HEK293 (cell line): ENCODE measurements at regions not wholly inside any gene's neighbourhood (a gene's known extent, or its start where the extent isn't known, plus 50 kb on each side); places are given as distances from the start of the nearest gene placed in this dataset.

Experiments used
- SALL2 ChIP-seq: fragments of 450-650 bp; formaldehyde crosslinking; IDR thresholded peaks from 2 replicates; pipeline ENCODE4 v1.5.0; 2017; ENCODE audit warnings: missing biosample characterization, mild to moderate bottlenecking, missing genetic modification characterization, borderline replicate concordance
- TF ChIP-seq, protein P1 (sequence below): fragments of 450-650 bp; formaldehyde crosslinking; IDR thresholded peaks from 2 replicates; pipeline ENCODE4 v1.5.1; 2016; ENCODE audit warnings: missing biosample characterization, missing genetic modification characterization
- TF ChIP-seq, protein P2 (sequence below): fragments of 450-650 bp; formaldehyde crosslinking; IDR thresholded peaks from 2 replicates; pipeline ENCODE4 v1.5.1; 2016; ENCODE audit warnings: missing biosample characterization, missing genetic modification characterization, borderline replicate concordance
- TF ChIP-seq, protein P3 (sequence below): fragments of 450-650 bp; formaldehyde crosslinking; IDR thresholded peaks from 2 replicates; pipeline ENCODE4 v1.5.1; 2016; ENCODE audit warnings: missing biosample characterization, missing genetic modification characterization

DNA sequence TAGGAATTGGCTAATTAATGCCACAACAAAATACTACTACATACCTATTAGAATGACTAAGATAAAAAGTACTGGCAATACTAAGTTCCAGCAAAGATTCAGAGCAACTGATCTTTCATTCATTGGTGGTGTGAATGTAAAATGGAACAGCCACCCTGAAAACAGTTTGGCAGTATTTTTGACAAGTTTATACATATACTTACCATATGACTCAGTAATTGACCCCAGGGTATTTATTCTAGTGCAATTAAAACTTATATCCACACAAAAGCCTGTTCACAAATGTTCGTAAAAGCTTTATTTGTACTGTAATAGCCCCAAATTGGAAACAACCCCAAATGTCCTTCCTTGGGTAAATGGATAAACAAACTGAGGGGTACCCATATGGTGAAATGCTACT lies 270.8 kb upstream of the ACTBL2 start:
- no peak for TF ChIP-seq SALL2 (tag by site-specific recombination)
- TF ChIP-seq, protein P1, sequence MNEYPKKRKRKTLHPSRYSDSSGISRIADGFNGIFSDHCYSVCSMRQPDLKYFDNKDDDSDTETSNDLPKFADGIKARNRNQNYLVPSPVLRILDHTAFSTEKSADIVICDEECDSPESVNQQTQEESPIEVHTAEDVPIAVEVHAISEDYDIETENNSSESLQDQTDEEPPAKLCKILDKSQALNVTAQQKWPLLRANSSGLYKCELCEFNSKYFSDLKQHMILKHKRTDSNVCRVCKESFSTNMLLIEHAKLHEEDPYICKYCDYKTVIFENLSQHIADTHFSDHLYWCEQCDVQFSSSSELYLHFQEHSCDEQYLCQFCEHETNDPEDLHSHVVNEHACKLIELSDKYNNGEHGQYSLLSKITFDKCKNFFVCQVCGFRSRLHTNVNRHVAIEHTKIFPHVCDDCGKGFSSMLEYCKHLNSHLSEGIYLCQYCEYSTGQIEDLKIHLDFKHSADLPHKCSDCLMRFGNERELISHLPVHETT (tag by site-specific recombination) = no peak
- TF ChIP-seq, protein P2, sequence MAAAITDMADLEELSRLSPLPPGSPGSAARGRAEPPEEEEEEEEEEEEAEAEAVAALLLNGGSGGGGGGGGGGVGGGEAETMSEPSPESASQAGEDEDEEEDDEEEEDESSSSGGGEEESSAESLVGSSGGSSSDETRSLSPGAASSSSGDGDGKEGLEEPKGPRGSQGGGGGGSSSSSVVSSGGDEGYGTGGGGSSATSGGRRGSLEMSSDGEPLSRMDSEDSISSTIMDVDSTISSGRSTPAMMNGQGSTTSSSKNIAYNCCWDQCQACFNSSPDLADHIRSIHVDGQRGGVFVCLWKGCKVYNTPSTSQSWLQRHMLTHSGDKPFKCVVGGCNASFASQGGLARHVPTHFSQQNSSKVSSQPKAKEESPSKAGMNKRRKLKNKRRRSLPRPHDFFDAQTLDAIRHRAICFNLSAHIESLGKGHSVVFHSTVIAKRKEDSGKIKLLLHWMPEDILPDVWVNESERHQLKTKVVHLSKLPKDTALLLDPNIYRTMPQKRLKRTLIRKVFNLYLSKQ (tag by site-specific recombination) = no peak
- TF ChIP-seq, protein P3, sequence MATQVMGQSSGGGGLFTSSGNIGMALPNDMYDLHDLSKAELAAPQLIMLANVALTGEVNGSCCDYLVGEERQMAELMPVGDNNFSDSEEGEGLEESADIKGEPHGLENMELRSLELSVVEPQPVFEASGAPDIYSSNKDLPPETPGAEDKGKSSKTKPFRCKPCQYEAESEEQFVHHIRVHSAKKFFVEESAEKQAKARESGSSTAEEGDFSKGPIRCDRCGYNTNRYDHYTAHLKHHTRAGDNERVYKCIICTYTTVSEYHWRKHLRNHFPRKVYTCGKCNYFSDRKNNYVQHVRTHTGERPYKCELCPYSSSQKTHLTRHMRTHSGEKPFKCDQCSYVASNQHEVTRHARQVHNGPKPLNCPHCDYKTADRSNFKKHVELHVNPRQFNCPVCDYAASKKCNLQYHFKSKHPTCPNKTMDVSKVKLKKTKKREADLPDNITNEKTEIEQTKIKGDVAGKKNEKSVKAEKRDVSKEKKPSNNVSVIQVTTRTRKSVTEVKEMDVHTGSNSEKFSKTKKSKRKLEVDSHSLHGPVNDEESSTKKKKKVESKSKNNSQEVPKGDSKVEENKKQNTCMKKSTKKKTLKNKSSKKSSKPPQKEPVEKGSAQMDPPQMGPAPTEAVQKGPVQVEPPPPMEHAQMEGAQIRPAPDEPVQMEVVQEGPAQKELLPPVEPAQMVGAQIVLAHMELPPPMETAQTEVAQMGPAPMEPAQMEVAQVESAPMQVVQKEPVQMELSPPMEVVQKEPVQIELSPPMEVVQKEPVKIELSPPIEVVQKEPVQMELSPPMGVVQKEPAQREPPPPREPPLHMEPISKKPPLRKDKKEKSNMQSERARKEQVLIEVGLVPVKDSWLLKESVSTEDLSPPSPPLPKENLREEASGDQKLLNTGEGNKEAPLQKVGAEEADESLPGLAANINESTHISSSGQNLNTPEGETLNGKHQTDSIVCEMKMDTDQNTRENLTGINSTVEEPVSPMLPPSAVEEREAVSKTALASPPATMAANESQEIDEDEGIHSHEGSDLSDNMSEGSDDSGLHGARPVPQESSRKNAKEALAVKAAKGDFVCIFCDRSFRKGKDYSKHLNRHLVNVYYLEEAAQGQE (tag by site-specific recombination) = no peak
